ENCODE measurements at regions not wholly inside any gene's neighbourhood (a gene's known extent, or its start where the extent isn't known, plus 50 kb on each side); places are given as distances from the start of the nearest gene placed in this dataset.

DNA sequence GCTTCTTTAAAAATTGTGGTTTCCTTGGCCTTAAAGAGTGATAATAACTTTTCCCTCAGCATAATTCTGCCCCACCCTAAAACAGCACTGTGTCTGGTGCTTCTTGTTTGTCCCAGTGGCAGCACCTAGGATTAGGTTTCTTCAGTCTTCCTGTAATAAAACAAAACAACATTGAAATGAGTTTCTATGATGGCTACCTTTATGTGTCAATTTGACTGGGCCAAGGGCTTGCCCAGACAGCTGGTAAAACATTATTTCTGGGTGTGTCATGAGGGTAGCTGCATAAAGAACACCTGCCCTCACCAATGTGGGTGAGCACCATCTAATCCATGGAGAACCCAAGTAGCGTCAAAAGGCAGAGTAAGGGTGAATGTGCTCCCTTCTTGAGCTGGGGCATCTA lies 117.8 kb downstream of the QRSL1 start:
- no peak overlapping the region for H3K27ac Mint-ChIP-seq
- no peaks in the 10 kb centered on the region for H4K20me1 ChIP-seq (replicated peaks; ENCODE audit: insufficient read depth)
- no peak for ATAC-seq
- H3K9me2 ChIP-seq (ENCODE audit: insufficient read depth): no peaks in the 10 kb centered on the region
- peaks cover 8% of the 10 kb centered on the region for H3K27me3 Mint-ChIP-seq (ENCODE audit: insufficient read depth, low read depth, poor library complexity)
- H3K36me3 Mint-ChIP-seq (ENCODE audit: low read depth): peaks cover 29% of the 10 kb centered on the region
- no peak for DNase-seq (ENCODE audit: low spot score)
- H3K4me3 ChIP-seq: no peak overlapping the region
- H3K4me1 Mint-ChIP-seq: peaks cover 34% of the 10 kb centered on the region
- H3F3A ChIP-seq (replicated peaks; ENCODE audit: low read depth): no peaks in the 10 kb centered on the region
- H3K79me2 ChIP-seq (replicated peaks; ENCODE audit: insufficient read depth): no peaks in the 10 kb centered on the region
- H3K4me1 ChIP-seq (ENCODE audit: insufficient read depth): peaks cover 32% of the 10 kb centered on the region
- H3K36me3 ChIP-seq (ENCODE audit: insufficient read depth): 0 out of 2 replicates have a peak, but pooled peaks cover 6% of the 10 kb centered on the region
- H3K4me3 Mint-ChIP-seq: no peak overlapping the region
- H3K27ac ChIP-seq (ENCODE audit: low read depth): no peak overlapping the region
- no peak for TF ChIP-seq CREB1 (CRISPR knock-in tag; IDR thresholded peaks at IDR 0.05; ENCODE audit: low read depth)
- TF ChIP-seq, protein P1, sequence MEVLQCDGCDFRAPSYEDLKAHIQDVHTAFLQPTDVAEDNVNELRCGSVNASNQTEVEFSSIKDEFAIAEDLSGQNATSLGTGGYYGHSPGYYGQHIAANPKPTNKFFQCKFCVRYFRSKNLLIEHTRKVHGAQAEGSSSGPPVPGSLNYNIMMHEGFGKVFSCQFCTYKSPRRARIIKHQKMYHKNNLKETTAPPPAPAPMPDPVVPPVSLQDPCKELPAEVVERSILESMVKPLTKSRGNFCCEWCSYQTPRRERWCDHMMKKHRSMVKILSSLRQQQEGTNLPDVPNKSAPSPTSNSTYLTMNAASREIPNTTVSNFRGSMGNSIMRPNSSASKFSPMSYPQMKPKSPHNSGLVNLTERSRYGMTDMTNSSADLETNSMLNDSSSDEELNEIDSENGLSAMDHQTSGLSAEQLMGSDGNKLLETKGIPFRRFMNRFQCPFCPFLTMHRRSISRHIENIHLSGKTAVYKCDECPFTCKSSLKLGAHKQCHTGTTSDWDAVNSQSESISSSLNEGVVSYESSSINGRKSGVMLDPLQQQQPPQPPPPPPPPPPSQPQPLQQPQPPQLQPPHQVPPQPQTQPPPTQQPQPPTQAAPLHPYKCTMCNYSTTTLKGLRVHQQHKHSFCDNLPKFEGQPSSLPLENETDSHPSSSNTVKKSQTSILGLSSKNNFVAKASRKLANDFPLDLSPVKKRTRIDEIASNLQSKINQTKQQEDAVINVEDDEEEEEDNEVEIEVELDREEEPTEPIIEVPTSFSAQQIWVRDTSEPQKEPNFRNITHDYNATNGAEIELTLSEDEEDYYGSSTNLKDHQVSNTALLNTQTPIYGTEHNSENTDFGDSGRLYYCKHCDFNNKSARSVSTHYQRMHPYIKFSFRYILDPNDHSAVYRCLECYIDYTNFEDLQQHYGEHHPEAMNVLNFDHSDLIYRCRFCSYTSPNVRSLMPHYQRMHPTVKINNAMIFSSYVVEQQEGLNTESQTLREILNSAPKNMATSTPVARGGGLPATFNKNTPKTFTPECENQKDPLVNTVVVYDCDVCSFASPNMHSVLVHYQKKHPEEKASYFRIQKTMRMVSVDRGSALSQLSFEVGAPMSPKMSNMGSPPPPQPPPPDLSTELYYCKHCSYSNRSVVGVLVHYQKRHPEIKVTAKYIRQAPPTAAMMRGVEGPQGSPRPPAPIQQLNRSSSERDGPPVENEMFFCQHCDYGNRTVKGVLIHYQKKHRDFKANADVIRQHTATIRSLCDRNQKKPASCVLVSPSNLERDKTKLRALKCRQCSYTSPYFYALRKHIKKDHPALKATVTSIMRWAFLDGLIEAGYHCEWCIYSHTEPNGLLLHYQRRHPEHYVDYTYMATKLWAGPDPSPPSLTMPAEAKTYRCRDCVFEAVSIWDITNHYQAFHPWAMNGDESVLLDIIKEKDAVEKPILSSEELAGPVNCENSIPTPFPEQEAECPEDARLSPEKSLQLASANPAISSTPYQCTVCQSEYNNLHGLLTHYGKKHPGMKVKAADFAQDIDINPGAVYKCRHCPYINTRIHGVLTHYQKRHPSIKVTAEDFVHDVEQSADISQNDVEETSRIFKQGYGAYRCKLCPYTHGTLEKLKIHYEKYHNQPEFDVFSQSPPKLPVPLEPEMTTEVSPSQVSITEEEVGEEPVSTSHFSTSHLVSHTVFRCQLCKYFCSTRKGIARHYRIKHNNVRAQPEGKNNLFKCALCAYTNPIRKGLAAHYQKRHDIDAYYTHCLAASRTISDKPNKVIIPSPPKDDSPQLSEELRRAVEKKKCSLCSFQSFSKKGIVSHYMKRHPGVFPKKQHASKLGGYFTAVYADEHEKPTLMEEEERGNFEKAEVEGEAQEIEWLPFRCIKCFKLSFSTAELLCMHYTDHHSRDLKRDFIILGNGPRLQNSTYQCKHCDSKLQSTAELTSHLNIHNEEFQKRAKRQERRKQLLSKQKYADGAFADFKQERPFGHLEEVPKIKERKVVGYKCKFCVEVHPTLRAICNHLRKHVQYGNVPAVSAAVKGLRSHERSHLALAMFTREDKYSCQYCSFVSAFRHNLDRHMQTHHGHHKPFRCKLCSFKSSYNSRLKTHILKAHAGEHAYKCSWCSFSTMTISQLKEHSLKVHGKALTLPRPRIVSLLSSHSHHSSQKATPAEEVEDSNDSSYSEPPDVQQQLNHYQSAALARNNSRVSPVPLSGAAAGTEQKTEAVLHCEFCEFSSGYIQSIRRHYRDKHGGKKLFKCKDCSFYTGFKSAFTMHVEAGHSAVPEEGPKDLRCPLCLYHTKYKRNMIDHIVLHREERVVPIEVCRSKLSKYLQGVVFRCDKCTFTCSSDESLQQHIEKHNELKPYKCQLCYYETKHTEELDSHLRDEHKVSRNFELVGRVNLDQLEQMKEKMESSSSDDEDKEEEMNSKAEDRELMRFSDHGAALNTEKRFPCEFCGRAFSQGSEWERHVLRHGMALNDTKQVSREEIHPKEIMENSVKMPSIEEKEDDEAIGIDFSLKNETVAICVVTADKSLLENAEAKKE (CRISPR knock-in tag; IDR thresholded peaks at IDR 0.05): no peak
- TF ChIP-seq EZH2phosphoT487 (IDR thresholded peaks at IDR 0.05; ENCODE audit: unreplicated experiment): no peak
- no peak for TF ChIP-seq STAT1 (IDR thresholded peaks at IDR 0.05; ENCODE audit: unreplicated experiment)
- TF ChIP-seq, protein P2, sequence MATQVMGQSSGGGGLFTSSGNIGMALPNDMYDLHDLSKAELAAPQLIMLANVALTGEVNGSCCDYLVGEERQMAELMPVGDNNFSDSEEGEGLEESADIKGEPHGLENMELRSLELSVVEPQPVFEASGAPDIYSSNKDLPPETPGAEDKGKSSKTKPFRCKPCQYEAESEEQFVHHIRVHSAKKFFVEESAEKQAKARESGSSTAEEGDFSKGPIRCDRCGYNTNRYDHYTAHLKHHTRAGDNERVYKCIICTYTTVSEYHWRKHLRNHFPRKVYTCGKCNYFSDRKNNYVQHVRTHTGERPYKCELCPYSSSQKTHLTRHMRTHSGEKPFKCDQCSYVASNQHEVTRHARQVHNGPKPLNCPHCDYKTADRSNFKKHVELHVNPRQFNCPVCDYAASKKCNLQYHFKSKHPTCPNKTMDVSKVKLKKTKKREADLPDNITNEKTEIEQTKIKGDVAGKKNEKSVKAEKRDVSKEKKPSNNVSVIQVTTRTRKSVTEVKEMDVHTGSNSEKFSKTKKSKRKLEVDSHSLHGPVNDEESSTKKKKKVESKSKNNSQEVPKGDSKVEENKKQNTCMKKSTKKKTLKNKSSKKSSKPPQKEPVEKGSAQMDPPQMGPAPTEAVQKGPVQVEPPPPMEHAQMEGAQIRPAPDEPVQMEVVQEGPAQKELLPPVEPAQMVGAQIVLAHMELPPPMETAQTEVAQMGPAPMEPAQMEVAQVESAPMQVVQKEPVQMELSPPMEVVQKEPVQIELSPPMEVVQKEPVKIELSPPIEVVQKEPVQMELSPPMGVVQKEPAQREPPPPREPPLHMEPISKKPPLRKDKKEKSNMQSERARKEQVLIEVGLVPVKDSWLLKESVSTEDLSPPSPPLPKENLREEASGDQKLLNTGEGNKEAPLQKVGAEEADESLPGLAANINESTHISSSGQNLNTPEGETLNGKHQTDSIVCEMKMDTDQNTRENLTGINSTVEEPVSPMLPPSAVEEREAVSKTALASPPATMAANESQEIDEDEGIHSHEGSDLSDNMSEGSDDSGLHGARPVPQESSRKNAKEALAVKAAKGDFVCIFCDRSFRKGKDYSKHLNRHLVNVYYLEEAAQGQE (IDR thresholded peaks at IDR 0.05; ENCODE audit: unreplicated experiment): no peak
- TF ChIP-seq POLR2AphosphoS5 (IDR thresholded peaks at IDR 0.05; ENCODE audit: low read depth): no peak
- no peak for TF ChIP-seq EZH2 (IDR thresholded peaks at IDR 0.05; ENCODE audit: low read depth, unreplicated experiment)
- TF ChIP-seq, protein P3, sequence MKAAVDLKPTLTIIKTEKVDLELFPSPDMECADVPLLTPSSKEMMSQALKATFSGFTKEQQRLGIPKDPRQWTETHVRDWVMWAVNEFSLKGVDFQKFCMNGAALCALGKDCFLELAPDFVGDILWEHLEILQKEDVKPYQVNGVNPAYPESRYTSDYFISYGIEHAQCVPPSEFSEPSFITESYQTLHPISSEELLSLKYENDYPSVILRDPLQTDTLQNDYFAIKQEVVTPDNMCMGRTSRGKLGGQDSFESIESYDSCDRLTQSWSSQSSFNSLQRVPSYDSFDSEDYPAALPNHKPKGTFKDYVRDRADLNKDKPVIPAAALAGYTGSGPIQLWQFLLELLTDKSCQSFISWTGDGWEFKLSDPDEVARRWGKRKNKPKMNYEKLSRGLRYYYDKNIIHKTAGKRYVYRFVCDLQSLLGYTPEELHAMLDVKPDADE (IDR thresholded peaks at IDR 0.05): no peak
- no peak for TF ChIP-seq ZNF114 (CRISPR knock-in tag; IDR thresholded peaks at IDR 0.05)
- TF ChIP-seq NANOG (IDR thresholded peaks at IDR 0.05; ENCODE audit: borderline replicate concordance): no peak
- no peak for TF ChIP-seq ZNF331 (CRISPR knock-in tag; IDR thresholded peaks at IDR 0.05; ENCODE audit: low read depth)
- no peak for TF ChIP-seq JUNB (IDR thresholded peaks at IDR 0.05; ENCODE audit: unreplicated experiment)
- TF ChIP-seq, protein P4, sequence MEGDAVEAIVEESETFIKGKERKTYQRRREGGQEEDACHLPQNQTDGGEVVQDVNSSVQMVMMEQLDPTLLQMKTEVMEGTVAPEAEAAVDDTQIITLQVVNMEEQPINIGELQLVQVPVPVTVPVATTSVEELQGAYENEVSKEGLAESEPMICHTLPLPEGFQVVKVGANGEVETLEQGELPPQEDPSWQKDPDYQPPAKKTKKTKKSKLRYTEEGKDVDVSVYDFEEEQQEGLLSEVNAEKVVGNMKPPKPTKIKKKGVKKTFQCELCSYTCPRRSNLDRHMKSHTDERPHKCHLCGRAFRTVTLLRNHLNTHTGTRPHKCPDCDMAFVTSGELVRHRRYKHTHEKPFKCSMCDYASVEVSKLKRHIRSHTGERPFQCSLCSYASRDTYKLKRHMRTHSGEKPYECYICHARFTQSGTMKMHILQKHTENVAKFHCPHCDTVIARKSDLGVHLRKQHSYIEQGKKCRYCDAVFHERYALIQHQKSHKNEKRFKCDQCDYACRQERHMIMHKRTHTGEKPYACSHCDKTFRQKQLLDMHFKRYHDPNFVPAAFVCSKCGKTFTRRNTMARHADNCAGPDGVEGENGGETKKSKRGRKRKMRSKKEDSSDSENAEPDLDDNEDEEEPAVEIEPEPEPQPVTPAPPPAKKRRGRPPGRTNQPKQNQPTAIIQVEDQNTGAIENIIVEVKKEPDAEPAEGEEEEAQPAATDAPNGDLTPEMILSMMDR (conservative IDR thresholded peaks at IDR 0.05; ENCODE audit: low read depth in 2 of 2): no peak
- H3K9me3 Mint-ChIP-seq: peaks cover 25% of the 10 kb centered on the region
- no peak overlapping the region for H3K4me2 ChIP-seq
- 0 out of 2 replicates have a peak overlapping the region, but pooled peaks have one; percentile 59 for H2AFZ ChIP-seq
- H3K27me3 ChIP-seq (ENCODE audit: insufficient read depth): no peaks in the 10 kb centered on the region

Data from GM23338 (cell line).